NCI-H446 treated with DMSO at 0.1 percent for 48 hours (cell line): ENCODE measurements at regions not wholly inside any gene's neighbourhood (a gene's known extent, or its start where the extent isn't known, plus 50 kb on each side); places are given as distances from the start of the nearest gene placed in this dataset.

Source experiments
- DNase-seq: peaks from one replicate; lab custom pipeline; 2025; lab: John Stamatoyannopoulos, UW

GRCh38 chr2:16561676-16562075, 104.0 kb downstream of the CYRIA start:
- DNase-seq, result no peak

GRCh38 chr2:16561251-16561650, 104.4 kb downstream of the CYRIA start:
- no peak for DNase-seq

GRCh38 chr2:16559278-16560067, 106.2 kb downstream of the CYRIA start:
- DNase-seq, result no peak

GRCh38 chr2:16554060-16554583, 111.5 kb downstream of the CYRIA start:
- no peak for DNase-seq

GRCh38 chr2:16553226-16553625, 112.4 kb downstream of the CYRIA start:
- DNase-seq, result no peak

GRCh38 chr2:16552202-16552601, 113.4 kb downstream of the CYRIA start:
- no peak for DNase-seq

- no peak for DNase-seq
Observed at GRCh38 chr2:16548036-16548435, 117.6 kb downstream of the CYRIA start.

- DNase-seq, result no peak
Observed at GRCh38 chr2:16546128-16546754, 119.4 kb downstream of the CYRIA start.

- DNase-seq, result no peak
Observed at GRCh38 chr2:16538707-16539106, 126.9 kb downstream of the CYRIA start.

GRCh38 chr2:16537347-16537746, 128.3 kb downstream of the CYRIA start:
- no peak for DNase-seq

GRCh38 chr2:16526193-16526592, 139.4 kb downstream of the CYRIA start:
- DNase-seq, result no peak

- DNase-seq, result no peak
Observed at GRCh38 chr2:16525265-16525887, 140.3 kb downstream of the CYRIA start.

- no peak for DNase-seq
Observed at GRCh38 chr2:16523711-16524110, 141.9 kb downstream of the CYRIA start.

GRCh38 chr2:16522031-16522831, 143.4 kb downstream of the CYRIA start:
- DNase-seq, result no peak

- no peak for DNase-seq
Observed at GRCh38 chr2:16520891-16521290, 144.7 kb downstream of the CYRIA start.

- DNase-seq, result no peak
Observed at GRCh38 chr2:16515696-16516095, 149.9 kb downstream of the CYRIA start.

- no peak for DNase-seq
Observed at GRCh38 chr2:16513626-16514025, 152.0 kb downstream of the CYRIA start.

GRCh38 chr2:16511041-16511440, 154.6 kb downstream of the CYRIA start:
- DNase-seq, result no peak

GRCh38 chr2:16509042-16509441, 156.6 kb downstream of the CYRIA start:
- DNase-seq, result no peak

GRCh38 chr2:16508490-16508851, 157.2 kb downstream of the CYRIA start:
- no peak for DNase-seq

GRCh38 chr2:16507655-16508489, 157.8 kb downstream of the CYRIA start:
- no peak for DNase-seq
